Liver (tissue), 8 donors: ENCODE measurements at regions not wholly inside any gene's neighbourhood (a gene's known extent, or its start where the extent isn't known, plus 50 kb on each side); places are given as distances from the start of the nearest gene placed in this dataset.

Source experiments
- DNase-seq: peaks from one replicate; pipeline ENCODE4 v3.0.0-alpha.2; 2017; ENCODE audit warnings: low spot score
- H3K27ac ChIP-seq, 2 donors: one replicate each; pipeline ENCODE4 v1.7.0; 2013; ENCODE audit warnings: inconsistent platforms in 2 of 2, low read length in 2 of 2, control low read depth in 1 of 2, low read depth in 1 of 2, mild to moderate bottlenecking in 1 of 2
- H3K27me3 ChIP-seq, 4 donors: one replicate each; pipeline versions ENCODE4 v1.6.1 to v1.7.0; 2013; ENCODE audit warnings: low read length in 3 of 4, inconsistent platforms in 1 of 4, mild to moderate bottlenecking in 1 of 4, moderate library complexity in 1 of 4; ENCODE audit not compliant: control insufficient read depth in 4 of 4, insufficient read depth in 4 of 4
- H3K36me3 ChIP-seq, 4 donors: one replicate each; pipeline versions ENCODE4 v1.6.1 to v1.7.0; 2013; ENCODE audit warnings: low read length in 3 of 4, mild to moderate bottlenecking in 3 of 4, low read depth in 1 of 4, moderate library complexity in 1 of 4; ENCODE audit not compliant: control insufficient read depth in 4 of 4, insufficient read depth in 3 of 4
- H3K4me1 ChIP-seq, 4 donors: one replicate each; pipeline versions ENCODE4 v1.6.1 to v1.7.0; 2013; ENCODE audit warnings: low read length in 3 of 4, mild to moderate bottlenecking in 3 of 4, moderate library complexity in 1 of 4; ENCODE audit not compliant: control insufficient read depth in 4 of 4, insufficient read depth in 4 of 4
- H3K4me3 ChIP-seq, 3 donors: one replicate each; pipeline versions ENCODE4 v1.6.1 to v1.7.0; 2013; ENCODE audit warnings: low read length in 3 of 3, control low read depth in 1 of 3, low read depth in 1 of 3, mild to moderate bottlenecking in 1 of 3
- H3K9ac ChIP-seq, 2 donors: one replicate each; pipeline ENCODE4 v1.7.0; 2013; ENCODE audit warnings: low read length in 2 of 2, mild to moderate bottlenecking in 2 of 2, moderate library complexity in 2 of 2, control low read depth in 1 of 2, low read depth in 1 of 2
- H3K9me3 ChIP-seq, 4 donors: one replicate each; pipeline versions ENCODE4 v1.6.1 to v1.7.0; 2013; ENCODE audit warnings: low read length in 3 of 4; ENCODE audit not compliant: control insufficient read depth in 4 of 4
- ATF3 ChIP-seq: IDR thresholded peaks from 2 replicates; pipeline ENCODE4 v1.6.1; 2016; ENCODE audit warnings: antibody characterized with exemption
- CTCF ChIP-seq: fragments of 150-350 bp; IDR thresholded peaks from 2 replicates; pipeline ENCODE4 v1.5.1; 2017; ENCODE audit warnings: improper control_type of control experiment, low read depth, low read length; ENCODE audit not compliant: missing input control
- EGR1 ChIP-seq, 2 donors: IDR thresholded peaks; 2 replicates each; pipeline ENCODE4 v1.6.1; 2016 to 2018; ENCODE audit warnings: antibody characterized with exemption in 2 of 2, low read depth in 2 of 2
- FOXA1 ChIP-seq: IDR thresholded peaks from 2 replicates; pipeline ENCODE4 v1.6.1; 2016; ENCODE audit warnings: antibody characterized with exemption
- FOXA2 ChIP-seq: IDR thresholded peaks from 2 replicates; pipeline ENCODE4 v1.6.1; 2016; ENCODE audit warnings: antibody characterized with exemption
- GABPA ChIP-seq, 2 donors: IDR thresholded peaks in 1 of 2; conservative IDR thresholded peaks in 1 of 2; 2 replicates each; pipeline ENCODE4 v1.6.1; 2016; ENCODE audit warnings: antibody characterized with exemption in 2 of 2, mild to moderate bottlenecking in 1 of 2, moderate library complexity in 1 of 2
- HNF4A ChIP-seq, 2 donors: conservative IDR thresholded peaks; 2 replicates each; pipeline ENCODE4 v1.6.1; 2016; ENCODE audit warnings: antibody characterized with exemption in 2 of 2, mild to moderate bottlenecking in 2 of 2
- HNF4G ChIP-seq: IDR thresholded peaks from 2 replicates; pipeline ENCODE4 v1.6.1; 2016; ENCODE audit warnings: antibody characterized with exemption
- JUND ChIP-seq, 2 donors: IDR thresholded peaks; 2 replicates each; pipeline ENCODE4 v1.6.1; 2016; ENCODE audit warnings: antibody characterized with exemption in 2 of 2
- MAX ChIP-seq: IDR thresholded peaks from 2 replicates; pipeline ENCODE4 v1.6.1; 2016; ENCODE audit warnings: antibody characterized with exemption
- NR2F2 ChIP-seq: IDR thresholded peaks from 2 replicates; pipeline ENCODE4 v1.6.1; 2016; ENCODE audit warnings: antibody characterized with exemption
- RAD21 ChIP-seq, 2 donors: IDR thresholded peaks; 2 replicates each; pipeline ENCODE4 v1.6.1; 2016; ENCODE audit warnings: antibody characterized with exemption in 2 of 2, mild to moderate bottlenecking in 2 of 2
- REST ChIP-seq: IDR thresholded peaks from 2 replicates; pipeline ENCODE4 v1.6.1; 2016; ENCODE audit warnings: antibody characterized with exemption, mild to moderate bottlenecking
- RXRA ChIP-seq, 2 donors: IDR thresholded peaks; 2 replicates each; pipeline ENCODE4 v1.6.1; 2017 to 2018; ENCODE audit warnings: antibody characterized with exemption in 2 of 2, mild to moderate bottlenecking in 1 of 2
- SP1 ChIP-seq: IDR thresholded peaks from 2 replicates; pipeline ENCODE4 v1.6.1; 2018; ENCODE audit warnings: antibody characterized with exemption, mild to moderate bottlenecking
- TAF1 ChIP-seq: conservative IDR thresholded peaks from 2 replicates; pipeline ENCODE4 v1.6.1; 2016; ENCODE audit warnings: antibody characterized with exemption, mild to moderate bottlenecking
- YY1 ChIP-seq: IDR thresholded peaks from 2 replicates; pipeline ENCODE4 v1.6.1; 2016; ENCODE audit warnings: antibody characterized with exemption, mild to moderate bottlenecking
- ZBTB33 ChIP-seq: IDR thresholded peaks from 2 replicates; pipeline ENCODE4 v1.6.1; 2016; ENCODE audit warnings: antibody characterized with exemption
- WGBS: extraction: QIAGEN DNeasy Blood & Tissue Kit; methylation state at CpG from one replicate; pipeline ENCODE4 v1.1.7; 2013; 5-methylcytosine and 5-hydroxymethylcytosine counted together
- donor health status: healthy.
- donor health status: healthy.
- donor health status: healthy.
- donor health status: healthy.
- donor health status: healthy.

GRCh38 chr11:15906481-15907035, 449.8 kb downstream of the SOX6 start (continued):
- TF ChIP-seq FOXA1 (no peak), FOXA2 (no peak)

GRCh38 chr11:15907806-15908205, 448.5 kb downstream of the SOX6 start:
- TF ChIP-seq RAD21 (IDR thresholded peaks at IDR 0.05): no peak
- no peak for TF ChIP-seq NR2F2
- no peak for TF ChIP-seq HNF4A (conservative IDR thresholded peaks at IDR 0.05)
- no peak for TF ChIP-seq ZBTB33
- no peak for TF ChIP-seq EGR1 (IDR thresholded peaks at IDR 0.05; ENCODE audit: low read depth in 2 of 2)
- TF ChIP-seq GABPA (IDR thresholded peaks at IDR 0.05 in 1 of 2, conservative IDR thresholded peaks at IDR 0.05 in 1 of 2): no peak
- TF ChIP-seq TAF1: no peak
- no peak for TF ChIP-seq RXRA (IDR thresholded peaks at IDR 0.05)
- no peak for TF ChIP-seq SP1
- no peak for TF ChIP-seq REST
- TF ChIP-seq CTCF: no peak
- TF ChIP-seq JUND (IDR thresholded peaks at IDR 0.05): no peak
- TF ChIP-seq HNF4G: no peak
- no peak for TF ChIP-seq YY1
- no peak for TF ChIP-seq FOXA2
- no peak for TF ChIP-seq MAX
- no peak for TF ChIP-seq ATF3
- no peak for DNase-seq
- Histone ChIP-seq H3K27me3 (no peaks in the 10 kb centered on the region), H3K9ac (no peak overlapping the region), H3K4me3 (no peak overlapping the region), H3K36me3 (no peaks in the 10 kb centered on the region), H3K27ac (no peak overlapping the region), H3K9me3 (no peaks in the 10 kb centered on the region), H3K4me1 (no peaks in the 10 kb centered on the region)
- 97% methylated on average over 3 of the region's 3 CpGs for WGBS
